CD4-positive, alpha-beta T cell treated with Interleukin-1 beta for 1 hour (primary cell): ENCODE measurements at regions not wholly inside any gene's neighbourhood (a gene's known extent, or its start where the extent isn't known, plus 50 kb on each side); places are given as distances from the start of the nearest gene placed in this dataset.

Experiments
- DNase-seq, 2 donors: peaks; one replicate each; pipeline ENCODE4 v3.0.0-alpha.2; 2020 to 2022

DNA sequence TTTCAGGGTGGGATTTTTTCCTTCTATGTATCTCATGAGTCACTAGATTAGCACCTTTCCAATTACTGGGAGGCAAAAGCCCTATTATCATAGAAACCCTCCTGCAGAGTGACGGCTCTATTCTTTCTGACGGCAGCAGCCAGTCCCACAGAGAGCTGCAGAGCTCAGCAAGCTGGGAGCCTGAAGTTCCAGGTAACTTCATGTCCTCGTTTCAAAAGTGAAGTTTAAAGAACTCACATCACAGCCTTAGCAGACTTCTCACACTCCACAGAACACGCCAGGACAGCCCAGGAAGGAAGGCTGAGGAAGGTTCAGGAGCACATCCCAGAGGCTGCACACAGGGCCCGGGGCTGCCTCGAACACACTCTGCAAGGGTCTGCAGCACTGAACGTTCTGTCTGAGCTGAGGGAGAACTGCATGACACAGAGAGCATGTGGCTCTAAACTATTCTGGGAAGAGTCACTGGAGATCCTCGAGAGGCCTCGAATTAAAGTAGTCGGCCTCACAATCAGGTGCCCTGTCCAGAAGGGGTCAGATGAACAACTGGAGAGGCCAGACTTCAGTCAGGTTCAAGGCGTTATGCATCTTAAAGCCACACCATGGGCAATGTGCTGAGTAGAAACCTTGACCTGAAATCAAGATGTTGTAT lies 104.2 kb upstream of the DRD2 start:
- DNase-seq = no peak

DNA sequence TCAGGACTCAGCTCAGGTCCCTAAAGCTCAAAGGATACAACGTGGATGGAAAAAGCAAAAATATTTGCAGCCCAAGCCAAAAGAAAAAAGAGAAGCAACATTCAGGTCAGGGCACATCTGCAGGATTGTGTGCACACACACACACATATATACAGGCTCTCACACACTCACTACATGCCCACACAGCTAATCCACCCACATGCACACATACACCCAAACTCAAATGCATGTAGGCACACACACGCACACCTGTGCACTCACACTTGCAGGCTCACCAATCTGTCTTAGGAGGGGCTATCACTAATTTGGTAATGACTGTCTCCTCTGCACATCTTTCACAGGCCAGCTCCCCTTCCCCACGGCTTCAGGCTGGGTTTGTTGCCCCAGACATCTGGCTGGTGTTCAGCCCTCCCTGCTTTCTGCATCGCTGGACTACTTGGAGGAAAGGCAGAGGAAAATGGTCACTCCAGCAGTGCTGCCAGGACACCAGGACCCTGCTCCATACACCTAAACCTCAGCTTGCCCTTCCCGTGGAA lies 103.6 kb upstream of the DRD2 start:
- no peak for DNase-seq

DNA sequence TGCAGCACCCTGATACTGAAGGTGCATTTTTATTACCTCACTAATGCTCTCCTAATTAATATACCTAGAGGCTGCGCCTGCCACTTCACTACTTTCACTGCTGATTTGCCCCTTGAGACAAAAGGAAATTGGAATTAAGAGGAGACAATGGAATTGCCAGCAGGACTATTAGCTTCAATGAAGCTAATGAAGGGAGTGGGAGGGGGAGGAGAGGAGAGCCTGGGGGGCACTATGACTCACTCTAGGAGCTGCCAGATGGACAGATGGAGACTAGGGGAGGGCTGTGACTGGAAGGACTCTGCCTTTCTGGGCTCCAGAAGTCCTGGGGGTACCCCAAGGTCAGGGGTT lies 102.8 kb upstream of the DRD2 start:
- no peak for DNase-seq

DNA sequence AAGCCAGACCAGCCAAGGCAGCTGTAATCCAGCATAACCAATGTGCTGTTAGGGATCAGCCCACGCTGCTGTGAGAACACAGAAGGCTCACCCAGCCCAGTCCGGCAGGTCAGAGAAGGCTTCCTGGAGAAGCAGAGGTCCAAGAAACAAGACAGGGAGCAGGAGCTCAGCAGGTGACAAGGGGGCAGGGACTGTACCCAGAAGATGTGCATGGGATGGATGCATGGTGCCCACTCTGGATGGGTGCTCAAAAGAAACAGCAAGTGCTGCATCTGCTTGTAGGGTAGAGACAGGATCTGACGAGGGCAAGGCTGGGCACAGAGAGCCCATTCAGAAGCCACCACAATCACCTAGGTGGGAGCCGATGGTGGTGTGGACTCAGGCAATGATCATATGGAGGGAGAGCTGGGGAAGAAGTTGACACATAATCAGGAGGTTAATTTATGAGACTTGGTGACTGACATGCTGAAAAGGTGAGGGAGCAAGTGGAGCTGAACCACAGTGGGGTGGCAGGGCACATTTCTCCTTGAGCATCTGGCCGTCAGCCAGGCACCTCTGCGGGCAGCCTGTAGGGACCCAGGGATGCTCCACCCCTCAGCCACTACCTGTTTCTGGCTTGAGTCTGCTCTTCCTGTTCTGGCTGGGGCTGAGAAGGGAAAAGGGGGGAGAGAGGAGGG lies 102.3 kb upstream of the DRD2 start:
- no peak for DNase-seq

DNA sequence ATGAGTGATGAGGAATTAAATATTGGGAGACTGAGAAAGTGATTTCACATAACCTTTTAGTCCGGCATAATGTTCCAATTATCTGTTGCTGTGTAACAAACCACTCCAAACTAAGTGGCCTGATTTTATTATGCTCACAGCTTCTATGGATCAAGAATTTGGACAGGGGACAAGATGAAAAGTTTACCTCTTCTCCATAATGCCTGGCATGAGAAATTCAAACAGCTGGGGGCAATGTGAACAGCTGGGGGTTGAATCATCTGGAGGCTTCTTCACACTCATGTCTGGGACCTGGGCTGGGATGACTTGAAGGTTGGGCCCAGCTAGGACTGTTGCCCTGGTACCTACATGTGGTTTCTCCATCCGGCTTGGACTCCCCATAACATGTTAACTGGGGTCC lies 99.4 kb upstream of the DRD2 start:
- no peak for DNase-seq

DNA sequence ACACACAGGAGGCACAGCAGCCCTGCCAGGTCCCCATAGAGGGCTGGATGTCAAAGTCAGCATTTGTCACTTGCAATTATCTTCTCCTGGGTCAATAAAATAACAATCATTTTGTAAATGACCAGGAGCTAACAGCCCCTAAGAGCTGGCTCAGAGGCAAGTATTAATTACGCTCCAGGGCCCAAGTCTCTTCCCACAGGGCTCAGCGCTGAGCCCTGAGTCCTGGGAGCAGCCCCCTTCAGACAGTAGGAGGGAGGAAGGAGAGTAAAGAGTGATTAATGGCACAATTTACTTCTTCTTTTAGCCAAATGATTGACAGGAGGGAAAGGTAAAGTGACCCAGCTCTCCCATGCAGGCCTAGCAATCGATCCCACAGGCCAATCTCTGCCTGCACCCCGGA lies 99.0 kb upstream of the DRD2 start:
- no peak for DNase-seq

DNA sequence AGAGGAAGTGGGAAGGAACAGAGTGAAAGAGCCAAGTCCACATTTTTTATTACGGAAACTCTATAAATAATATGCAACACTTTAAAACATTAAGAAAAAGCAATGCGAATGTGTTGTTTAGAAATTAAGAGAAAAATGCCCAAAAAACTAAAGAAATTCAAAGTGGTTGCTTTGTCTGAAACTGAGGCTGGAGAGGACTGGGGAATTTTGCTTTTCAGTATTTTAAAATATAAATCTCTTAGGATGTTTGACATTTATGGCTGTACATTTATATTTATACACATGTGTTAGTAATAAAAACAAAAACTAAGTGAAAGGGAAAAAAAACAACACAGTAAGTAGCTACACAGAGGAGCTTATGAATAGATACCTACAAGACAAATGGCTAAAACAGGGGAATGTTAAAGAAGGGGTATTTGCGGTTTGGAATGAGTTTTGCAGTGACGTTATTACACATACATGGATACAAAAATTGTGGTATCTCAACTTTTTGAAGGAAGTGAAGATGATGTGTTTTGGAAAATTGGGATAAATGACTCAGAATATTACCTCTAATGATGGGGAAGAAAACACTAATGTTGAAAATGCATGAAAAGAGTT lies 97.0 kb upstream of the DRD2 start:
- no peak for DNase-seq

DNA sequence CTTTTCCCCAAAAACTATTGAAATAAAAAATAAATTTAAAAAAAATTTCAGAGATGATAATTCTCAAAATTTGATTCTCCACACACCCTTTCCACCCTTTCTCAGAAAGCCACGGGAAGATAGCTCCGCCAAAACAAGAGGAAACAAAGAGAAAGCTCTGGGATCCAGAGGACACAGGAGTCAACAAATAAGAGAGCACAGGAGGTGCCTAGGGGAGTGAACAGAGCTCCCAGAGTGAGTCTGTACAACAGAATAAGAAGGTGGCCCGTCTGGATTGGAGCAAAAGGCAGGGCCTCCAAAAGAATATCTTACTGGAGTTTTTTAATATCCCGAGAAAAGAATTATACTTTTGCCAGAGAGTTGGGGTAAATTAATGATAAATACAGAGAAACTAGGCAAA lies 96.3 kb upstream of the DRD2 start:
- DNase-seq = no peak

DNA sequence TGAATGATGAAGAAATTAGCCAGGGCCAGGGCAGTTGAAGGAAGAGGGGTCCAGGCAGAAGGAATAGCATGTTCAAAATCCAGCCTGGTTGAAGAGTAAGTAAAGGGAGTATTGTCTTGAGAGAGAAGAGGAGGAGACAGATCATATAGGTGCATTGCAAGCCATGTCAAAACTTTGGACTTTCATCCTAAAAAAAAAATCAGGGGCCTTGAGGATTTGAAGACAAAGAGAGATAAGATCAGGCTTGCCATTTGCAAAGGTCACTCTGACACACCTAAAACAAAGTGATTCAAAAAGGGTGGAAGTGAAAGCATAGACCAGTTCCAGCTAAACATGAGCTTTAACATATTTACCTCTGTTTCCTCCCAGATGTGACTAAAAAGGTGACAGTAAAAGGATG lies 95.7 kb upstream of the DRD2 start:
- no peak for DNase-seq

DNA sequence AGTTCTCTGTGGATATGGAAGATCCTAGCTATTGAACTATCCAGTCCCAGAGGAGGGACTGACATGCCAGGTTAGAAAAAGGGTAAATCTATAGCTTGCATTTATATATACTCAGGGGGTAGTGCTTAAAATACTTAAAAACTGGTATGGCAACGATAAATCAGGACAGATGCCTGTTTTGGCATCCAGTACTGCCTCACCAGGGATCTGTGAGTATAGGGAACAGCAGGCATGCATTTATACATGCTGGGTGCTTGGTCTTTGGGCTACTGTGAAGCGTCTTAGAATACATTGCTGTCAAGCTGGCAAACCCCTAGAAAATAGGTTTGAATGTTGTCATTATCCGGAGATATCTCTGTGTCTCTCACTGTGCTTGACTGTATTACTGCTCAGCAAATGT lies 94.2 kb upstream of the DRD2 start:
- DNase-seq = no peak

DNA sequence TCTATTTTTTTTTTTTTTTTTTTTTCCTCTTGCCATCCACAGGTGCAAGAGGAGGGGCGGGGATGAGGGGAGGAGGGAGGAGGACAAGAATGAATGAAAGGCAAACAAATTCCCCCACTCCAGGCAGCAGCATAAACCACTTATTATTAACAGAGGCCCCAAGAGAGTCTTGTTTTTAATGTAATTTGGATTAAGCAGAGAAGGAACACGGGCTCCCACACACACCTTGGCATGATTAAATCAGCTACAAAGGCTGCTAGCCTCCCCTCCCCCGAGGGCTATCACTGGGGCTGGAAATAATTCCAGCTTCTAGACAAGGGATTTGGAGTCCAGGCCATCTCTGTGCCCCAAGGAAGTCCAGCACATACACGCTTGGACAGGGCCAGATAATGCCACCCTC lies 93.4 kb upstream of the DRD2 start:
- DNase-seq = no peak

DNA sequence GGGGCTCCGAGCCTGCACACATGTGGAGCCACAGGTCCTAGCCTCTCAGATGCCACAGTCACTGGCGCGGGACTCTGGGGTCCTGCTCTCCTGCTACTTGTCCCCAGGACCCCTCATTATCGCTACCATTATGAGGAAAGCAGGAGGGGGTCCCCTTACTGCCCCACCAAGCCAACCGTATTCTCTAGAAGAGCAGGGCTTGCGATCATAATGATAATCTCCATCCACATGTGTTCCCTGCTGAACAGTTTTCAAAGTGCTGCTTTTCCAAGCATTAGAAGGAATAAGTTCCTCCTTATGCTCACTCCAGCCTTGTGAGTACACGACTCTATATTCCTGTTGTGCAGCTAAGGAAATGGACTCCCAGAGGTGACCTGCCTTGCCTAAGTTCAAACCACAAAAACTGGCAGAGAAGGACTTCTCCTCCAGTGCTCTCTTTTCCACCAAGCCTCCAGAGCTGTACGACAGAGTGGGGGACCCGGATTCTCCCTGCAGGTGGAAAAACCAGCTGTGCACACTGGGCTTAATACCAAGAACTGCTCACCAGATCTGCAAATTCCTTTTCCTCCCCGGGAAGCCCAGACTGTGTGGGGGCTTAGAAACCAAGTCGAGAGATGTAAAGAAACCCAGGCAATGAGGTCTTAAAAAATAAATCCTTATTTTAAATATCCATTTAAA lies 92.8 kb upstream of the DRD2 start:
- DNase-seq = no peak

DNA sequence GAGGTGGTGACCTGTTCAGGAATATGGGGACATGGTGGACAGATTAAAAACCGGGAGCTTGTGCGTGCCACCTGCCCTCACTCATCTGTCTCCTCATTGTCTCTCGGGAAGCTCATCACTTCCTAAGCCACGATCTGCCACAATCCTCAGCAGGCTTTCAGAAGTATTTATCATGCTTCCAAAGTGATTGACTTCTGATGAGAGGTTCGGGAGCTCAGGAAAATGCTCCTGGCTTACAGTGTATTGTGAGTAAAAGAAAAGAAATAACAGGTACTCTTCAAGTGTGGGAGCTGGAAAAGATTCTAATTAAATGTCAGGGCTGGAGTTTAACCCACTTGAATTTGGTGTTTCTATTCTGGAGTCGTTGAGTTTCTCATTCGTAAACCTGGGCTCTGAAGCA lies 91.9 kb upstream of the DRD2 start:
- no peak for DNase-seq

DNA sequence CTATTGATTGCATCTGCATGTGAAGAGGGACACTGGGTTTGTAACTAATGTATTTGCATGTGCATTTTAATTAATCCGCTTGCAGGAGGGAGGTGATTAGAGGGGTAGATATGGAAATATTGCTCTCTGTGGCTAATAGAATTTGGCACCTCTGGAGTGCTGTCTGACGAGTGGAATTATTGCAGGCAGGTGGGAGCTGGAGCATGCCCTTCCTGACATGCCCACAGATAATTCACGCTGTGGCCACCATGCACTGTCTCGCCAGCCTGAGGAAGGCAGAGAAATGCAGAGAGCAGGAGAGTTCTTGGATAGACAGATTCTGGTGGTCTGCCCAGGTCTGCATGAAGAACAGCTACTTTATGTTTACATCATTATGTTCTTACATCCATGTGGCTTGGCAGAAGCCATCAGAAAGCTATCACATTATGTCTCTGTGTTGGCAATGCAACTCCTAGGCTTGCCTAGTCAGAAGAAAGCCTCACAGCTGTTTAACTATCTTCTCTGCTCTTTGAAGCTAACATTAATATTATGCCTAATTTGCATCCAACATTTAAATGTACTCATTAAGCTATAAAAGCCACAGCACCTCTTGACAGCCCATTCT lies 89.4 kb upstream of the DRD2 start:
- no peak for DNase-seq

DNA sequence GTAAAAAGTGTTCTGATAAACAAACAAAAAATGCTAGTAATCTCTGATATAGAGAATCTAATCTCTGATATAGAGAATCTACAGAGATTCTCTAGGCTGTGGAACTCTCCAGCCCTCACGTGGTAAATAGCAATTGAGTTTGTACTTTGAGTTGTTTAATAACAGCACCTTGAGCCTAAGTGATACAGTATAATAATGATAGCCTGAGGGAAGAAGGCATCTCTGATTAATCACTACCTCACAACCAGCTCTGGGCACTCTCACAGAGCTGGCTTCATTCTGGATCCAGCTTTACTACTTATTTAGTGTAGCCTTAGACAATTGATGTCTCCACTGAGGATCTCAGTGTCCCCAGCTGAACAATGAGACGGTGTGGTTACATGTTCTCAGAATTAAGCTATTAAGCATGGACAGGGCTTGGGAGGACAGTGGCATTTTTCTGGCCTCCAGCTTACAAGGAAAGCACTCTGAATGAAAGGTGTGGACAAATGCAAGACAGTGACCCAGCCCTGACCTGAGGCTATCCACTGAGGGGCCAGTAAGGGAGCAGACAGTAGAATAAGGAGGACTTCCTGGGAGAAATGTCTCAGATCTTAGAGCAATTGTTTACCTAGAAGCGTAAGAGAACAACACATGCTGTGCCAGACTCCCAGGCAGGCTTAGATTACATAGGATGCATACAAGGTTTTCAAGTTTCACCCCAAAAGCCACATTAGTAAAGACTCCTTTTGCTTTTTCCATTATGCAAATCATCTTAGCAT lies 88.7 kb upstream of the DRD2 start:
- no peak for DNase-seq

DNA sequence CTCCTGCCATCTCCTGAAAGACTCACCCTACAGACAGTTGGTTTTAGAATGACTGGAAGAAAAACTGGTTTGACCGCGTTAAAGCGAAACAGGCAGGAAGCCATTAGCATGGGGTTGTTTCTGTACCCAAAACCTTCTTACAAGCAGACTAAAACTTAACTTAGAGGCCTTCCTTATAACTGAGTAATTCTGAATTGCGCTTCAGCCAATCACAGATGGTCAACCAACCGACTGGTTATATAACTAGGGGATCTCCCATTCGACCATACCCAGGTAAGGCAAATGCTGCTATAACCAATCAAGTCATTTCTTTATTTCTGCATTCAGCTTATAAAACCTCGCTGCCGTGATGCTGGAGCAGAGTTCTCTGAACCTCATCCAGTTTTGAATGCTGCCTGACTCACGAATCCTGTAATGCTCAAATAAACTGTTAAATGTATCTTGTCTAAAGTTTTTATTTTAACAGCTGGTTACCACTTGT lies 87.8 kb upstream of the DRD2 start:
- DNase-seq = no peak

DNA sequence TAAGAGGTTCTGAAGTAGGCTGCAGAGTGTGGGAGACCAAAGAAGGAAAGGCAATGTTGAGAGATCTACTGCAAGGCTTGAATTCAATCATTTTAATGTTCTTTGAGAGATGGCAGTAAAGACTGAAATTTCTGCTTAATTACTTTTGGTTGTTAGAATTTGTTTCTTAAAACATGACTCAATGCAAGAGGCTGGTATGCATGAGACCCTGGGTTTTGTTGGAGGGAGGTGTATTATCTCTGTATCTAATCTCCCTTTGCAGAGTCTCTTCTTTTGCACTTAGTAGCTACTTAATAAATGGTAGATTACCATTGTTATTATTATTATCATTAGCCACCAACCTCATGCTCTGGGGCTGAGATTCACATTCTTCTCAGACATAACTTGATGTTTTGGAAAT lies 87.4 kb upstream of the DRD2 start:
- DNase-seq = no peak

DNA sequence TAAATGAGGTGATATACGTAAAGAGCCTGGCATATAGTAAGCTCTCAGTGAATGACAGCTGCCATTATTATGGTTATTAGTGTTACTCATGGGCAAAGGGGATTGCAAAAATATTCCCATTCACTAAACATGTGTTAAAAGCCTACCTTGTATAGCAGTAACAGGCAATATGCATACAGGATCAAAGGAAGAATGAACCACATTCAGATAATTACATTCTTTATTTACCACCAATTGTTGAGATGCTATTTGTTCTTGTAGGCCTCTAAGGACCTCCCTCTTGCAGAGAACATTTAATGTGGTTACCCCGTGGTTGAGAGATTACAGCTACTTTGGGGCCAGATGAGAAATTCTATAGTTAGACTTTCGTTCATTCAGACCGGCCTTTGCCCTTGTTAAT lies 82.7 kb upstream of the DRD2 start:
- no peak for DNase-seq

DNA sequence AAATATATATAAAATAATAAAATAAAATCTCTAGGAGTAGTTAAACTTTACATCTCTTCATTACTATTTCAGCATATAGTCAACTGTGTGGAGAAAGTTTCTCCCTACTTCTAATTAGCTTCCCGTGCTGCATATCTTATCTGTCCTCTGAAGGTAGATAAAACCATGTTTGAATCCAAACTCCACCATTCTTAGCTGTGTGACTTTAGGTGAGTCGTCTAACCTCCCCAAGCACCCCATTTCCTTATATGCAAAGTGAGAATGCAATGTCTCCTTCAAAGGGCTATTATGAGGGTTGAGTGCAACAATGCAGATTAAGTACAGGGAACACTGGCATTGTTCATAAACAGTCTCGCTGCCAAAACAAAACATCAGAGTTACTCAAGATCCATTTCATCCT lies 80.8 kb upstream of the DRD2 start:
- no peak for DNase-seq

DNA sequence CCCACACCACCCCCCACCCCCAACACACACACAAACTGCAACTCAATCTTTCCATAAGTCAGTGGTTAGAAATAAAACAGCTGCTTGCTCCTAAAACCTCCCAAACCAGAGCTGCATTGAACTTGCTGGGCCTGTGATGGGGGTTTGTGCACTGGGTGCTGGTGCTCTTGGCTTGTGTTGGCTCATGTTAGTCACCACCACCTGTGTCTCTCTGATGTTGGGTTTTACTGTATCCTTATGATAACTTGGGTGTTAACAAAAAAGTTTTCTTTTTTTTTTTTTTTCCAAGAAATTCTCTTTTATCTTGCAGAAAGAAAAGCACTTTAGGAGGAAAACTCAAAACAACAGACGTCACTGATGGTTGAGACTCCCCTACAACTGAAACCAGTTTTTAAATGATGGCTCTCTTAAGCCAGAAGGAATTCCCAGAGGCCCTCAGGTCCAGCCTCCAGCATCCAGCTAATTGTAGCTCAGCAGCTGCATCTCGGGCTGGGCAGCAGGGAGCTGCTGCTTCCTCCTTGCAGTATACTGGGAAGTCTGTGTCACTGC lies 79.9 kb upstream of the DRD2 start:
- DNase-seq = no peak

DNA sequence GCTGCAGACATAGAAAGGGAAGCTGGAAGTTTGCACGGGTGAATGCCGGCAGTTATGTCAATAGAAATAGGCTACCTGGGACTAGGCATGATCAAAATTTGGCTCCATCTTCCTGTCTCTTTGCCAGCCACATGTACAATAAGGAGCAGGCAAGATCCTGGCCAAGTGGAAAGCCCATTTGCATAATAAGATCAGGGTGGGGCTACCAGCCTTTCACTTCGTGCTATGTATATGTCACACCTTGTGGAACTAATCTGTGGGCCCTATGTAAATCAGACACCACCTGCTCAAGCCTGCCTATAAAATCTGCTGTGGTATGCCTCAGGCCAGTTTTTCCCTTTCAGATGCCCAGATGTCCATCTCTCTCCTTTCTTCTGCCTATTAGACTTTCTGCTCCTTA lies 79.3 kb upstream of the DRD2 start:
- DNase-seq = no peak

DNA sequence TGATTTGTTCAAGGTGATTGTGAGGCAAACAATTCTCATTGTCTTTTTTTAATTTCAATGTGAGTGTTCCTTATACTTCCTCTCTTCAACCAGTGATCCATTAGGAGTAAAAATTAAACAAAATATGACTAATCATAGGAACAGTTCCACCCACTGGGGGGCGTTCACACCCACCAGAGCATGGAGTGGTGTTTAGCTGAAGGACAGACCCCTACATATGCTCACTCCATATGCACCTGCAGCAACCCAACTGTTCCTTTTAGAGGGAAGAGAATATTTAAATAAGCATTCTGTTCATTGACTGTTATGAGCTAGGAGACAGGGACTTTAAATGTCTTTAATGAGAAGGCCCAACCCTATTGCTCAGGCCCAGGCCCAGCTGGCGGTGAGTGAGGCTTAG lies 78.7 kb upstream of the DRD2 start:
- no peak for DNase-seq
